ENCODE measurements at regions not wholly inside any gene's neighbourhood (a gene's known extent, or its start where the extent isn't known, plus 50 kb on each side); places are given as distances from the start of the nearest gene placed in this dataset.

DNA sequence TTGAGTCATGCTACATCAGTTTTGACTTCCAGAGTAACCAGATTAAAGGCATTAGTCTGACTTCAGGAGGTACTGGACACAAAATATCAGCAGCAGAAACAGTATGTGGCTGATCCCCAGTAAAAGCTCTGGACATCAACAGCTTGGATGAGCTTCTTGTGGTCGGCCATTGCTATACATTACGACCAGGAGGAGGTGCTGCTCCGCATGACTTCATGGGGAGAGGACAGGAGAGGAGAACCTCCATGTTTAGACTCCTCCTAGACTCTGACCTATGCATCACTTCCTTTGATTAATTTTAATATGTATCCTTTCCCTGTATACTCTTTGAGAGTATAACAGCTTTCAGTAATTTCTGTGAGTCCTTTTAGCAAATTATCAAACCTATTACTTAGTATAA, 285.6 kb upstream of the ARHGEF26 start:
- TF ChIP-seq, protein P1, sequence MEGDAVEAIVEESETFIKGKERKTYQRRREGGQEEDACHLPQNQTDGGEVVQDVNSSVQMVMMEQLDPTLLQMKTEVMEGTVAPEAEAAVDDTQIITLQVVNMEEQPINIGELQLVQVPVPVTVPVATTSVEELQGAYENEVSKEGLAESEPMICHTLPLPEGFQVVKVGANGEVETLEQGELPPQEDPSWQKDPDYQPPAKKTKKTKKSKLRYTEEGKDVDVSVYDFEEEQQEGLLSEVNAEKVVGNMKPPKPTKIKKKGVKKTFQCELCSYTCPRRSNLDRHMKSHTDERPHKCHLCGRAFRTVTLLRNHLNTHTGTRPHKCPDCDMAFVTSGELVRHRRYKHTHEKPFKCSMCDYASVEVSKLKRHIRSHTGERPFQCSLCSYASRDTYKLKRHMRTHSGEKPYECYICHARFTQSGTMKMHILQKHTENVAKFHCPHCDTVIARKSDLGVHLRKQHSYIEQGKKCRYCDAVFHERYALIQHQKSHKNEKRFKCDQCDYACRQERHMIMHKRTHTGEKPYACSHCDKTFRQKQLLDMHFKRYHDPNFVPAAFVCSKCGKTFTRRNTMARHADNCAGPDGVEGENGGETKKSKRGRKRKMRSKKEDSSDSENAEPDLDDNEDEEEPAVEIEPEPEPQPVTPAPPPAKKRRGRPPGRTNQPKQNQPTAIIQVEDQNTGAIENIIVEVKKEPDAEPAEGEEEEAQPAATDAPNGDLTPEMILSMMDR (IDR thresholded peaks at IDR 0.05), result no peak
- TF ChIP-seq POLR2A (IDR thresholded peaks at IDR 0.05), result no peak

All from adrenal gland (tissue), 5 donors.